Effector CD4-positive, alpha-beta T cell (primary cell): ENCODE measurements at regions not wholly inside any gene's neighbourhood (a gene's known extent, or its start where the extent isn't known, plus 50 kb on each side); places are given as distances from the start of the nearest gene placed in this dataset.

Experiments
- DNase-seq: peaks from one replicate; pipeline ENCODE4 v3.0.0-alpha.2; 2020

- DNase-seq = no peak
Measured at GRCh38 chr14:100674897-100675619, 51.6 kb upstream of the DLK1 start.

GRCh38 chr14:100675699-100676684 lies 50.7 kb upstream of the DLK1 start:
- DNase-seq = no peak
